ENCODE measurements at regions not wholly inside any gene's neighbourhood (a gene's known extent, or its start where the extent isn't known, plus 50 kb on each side); places are given as distances from the start of the nearest gene placed in this dataset.

- TF ChIP-seq CTCF (IDR thresholded peaks at IDR 0.05) (no peak), POLR2A (IDR thresholded peaks at IDR 0.05) (no peak)
Measured at GRCh38 chr9:106772523-106773290, 90.3 kb upstream of the ZNF462 start.

Measured in lower leg skin (tissue), 3 donors.